OCI-LY7 (cell line): ENCODE measurements at regions not wholly inside any gene's neighbourhood (a gene's known extent, or its start where the extent isn't known, plus 50 kb on each side); places are given as distances from the start of the nearest gene placed in this dataset.

Experiments
- BruUV-seq: library from RNA; stranded (reverse); fragments of 400-500 nt; replicated peaks from 2 replicates; lab custom pipeline; 2021; lab: Mats Ljungman, UMichigan
- CTCF ChIA-PET: fragments of 300-600 bp; sonication (Branson Sonifier 250); formaldehyde crosslinking; loops from one replicate; lab custom pipeline; 2022; ENCODE audit warnings: antibody characterized with exemption; ENCODE audit not compliant: unreplicated experiment; lab: Charles Lee
- POLR2A ChIA-PET: fragments of 300-600 bp; sonication (Branson Sonifier 250); formaldehyde crosslinking; loops from one replicate; lab custom pipeline; 2022; ENCODE audit warnings: antibody characterized with exemption; lab: Charles Lee
- DNase-seq: peaks from one replicate; pipeline ENCODE4 v3.0.0-alpha.2; 2015; ENCODE audit warnings: low spot score
- H2AFZ ChIP-seq: fragments of 200-600 bp; sonication (generic), shearing (Covaris generic); 2 replicates; pipeline ENCODE4 v1.6.1; 2014; ENCODE audit warnings: mild to moderate bottlenecking, antibody characterized with exemption, low read length, moderate library complexity
- H3K27ac ChIP-seq: fragments of 200-600 bp; sonication (generic); 2 replicates; pipeline ENCODE4 v1.5.1; 2014; ENCODE audit warnings: mixed run types, low read depth, mild to moderate bottlenecking, moderate library complexity, low read length, inconsistent platforms; ENCODE audit not compliant: poor library complexity, severe bottlenecking
- H3K36me3 ChIP-seq: fragments of 200-600 bp; sonication (generic); 2 replicates; pipeline ENCODE4 v1.6.1; 2014; ENCODE audit warnings: mild to moderate bottlenecking, antibody characterized with exemption, low read length, moderate library complexity, mixed read lengths; ENCODE audit not compliant: insufficient read depth
- H3K4me1 ChIP-seq: fragments of 200-600 bp; sonication (generic); 2 replicates; pipeline ENCODE4 v1.5.1; 2014; ENCODE audit warnings: mild to moderate bottlenecking, low read length; ENCODE audit not compliant: insufficient read depth, poor library complexity, severe bottlenecking
- H3K4me2 ChIP-seq: fragments of 200-600 bp; sonication (generic); 2 replicates; pipeline ENCODE4 v1.6.1; 2014; ENCODE audit warnings: mild to moderate bottlenecking, low read length
- H3K4me3 ChIP-seq: fragments of 200-600 bp; sonication (generic); 2 replicates; pipeline ENCODE4 v1.5.1; 2014; ENCODE audit warnings: mild to moderate bottlenecking, low read depth, low read length; ENCODE audit not compliant: poor library complexity, severe bottlenecking
- H3K79me2 ChIP-seq: fragments of 200-600 bp; sonication (generic); 2 replicates; pipeline ENCODE4 v1.6.1; 2016; ENCODE audit warnings: low read depth, mild to moderate bottlenecking, low read length, moderate library complexity, mixed read lengths; ENCODE audit not compliant: insufficient read depth
- H3K9me2 ChIP-seq: fragments of 200-600 bp; sonication (generic); 2 replicates; pipeline ENCODE4 v1.6.1; 2016; ENCODE audit warnings: mild to moderate bottlenecking, low read length, mixed read lengths; ENCODE audit not compliant: insufficient read depth
- H3K9me3 ChIP-seq: fragments of 200-600 bp; sonication (generic); 2 replicates; pipeline ENCODE4 v1.6.1; 2014; ENCODE audit warnings: mild to moderate bottlenecking, mixed run types, low read length, mixed read lengths
- H4K20me1 ChIP-seq: fragments of 200-600 bp; sonication (generic); 2 replicates; pipeline ENCODE4 v1.6.1; 2014; ENCODE audit warnings: mild to moderate bottlenecking, antibody characterized with exemption, low read length, moderate library complexity, mixed read lengths; ENCODE audit not compliant: insufficient read depth
- EZH2phosphoT487 ChIP-seq: fragments of 200-600 bp; sonication (generic); IDR thresholded peaks from 2 replicates; pipeline ENCODE4 v1.6.1; 2018; ENCODE audit warnings: low read depth, borderline replicate concordance, mild to moderate bottlenecking, mixed run types, antibody characterized with exemption, low read length, moderate library complexity, mixed read lengths
- intact Hi-C: fragments of 100-400 bp; cut with micrococcal nuclease; formaldehyde crosslinking; loops from one replicate; pipeline ENCODE4 v1.10.0; 2022; ENCODE audit not compliant: unreplicated experiment
- TF ChIP-seq, protein P1 (sequence below): fragments of 200-600 bp; sonication (generic); conservative IDR thresholded peaks from 2 replicates; pipeline ENCODE4 v1.5.1; 2014; ENCODE audit warnings: mild to moderate bottlenecking, antibody characterized with exemption, low read length, moderate library complexity, mixed read lengths

DNA sequence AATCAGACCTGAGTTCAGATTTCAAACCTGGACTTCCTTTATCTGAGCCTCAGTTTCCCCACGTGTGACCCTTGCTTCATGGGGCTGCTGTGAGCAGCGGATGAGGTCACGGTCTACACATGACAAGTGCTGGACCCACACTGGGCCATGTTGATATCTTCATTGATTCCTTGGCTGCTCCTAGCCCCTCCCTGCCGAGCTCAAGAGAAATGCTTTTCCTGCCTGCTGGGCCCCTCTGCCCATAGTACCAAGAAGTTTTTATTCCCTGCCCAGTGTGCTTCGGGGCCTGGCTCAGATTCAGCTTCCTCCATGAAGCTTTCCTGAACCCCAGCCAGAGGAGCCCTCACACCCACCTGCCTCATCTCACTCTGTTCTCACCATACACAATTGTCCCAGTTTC, 181.6 kb downstream of the PTPRU start:
- H3K4me1 ChIP-seq: no peaks in the 10 kb centered on the region
- H3K27ac ChIP-seq: no peak overlapping the region
- ChIA-PET POLR2A (interaction anchor here (0.6 kb wide), 2 partner anchors 7 to 293 kb away, joined by 3 read pairs; no protein-coding TSS in a partner anchor), CTCF (no interaction called here)
- no peak for TF ChIP-seq EZH2phosphoT487
- TF ChIP-seq, protein P1, sequence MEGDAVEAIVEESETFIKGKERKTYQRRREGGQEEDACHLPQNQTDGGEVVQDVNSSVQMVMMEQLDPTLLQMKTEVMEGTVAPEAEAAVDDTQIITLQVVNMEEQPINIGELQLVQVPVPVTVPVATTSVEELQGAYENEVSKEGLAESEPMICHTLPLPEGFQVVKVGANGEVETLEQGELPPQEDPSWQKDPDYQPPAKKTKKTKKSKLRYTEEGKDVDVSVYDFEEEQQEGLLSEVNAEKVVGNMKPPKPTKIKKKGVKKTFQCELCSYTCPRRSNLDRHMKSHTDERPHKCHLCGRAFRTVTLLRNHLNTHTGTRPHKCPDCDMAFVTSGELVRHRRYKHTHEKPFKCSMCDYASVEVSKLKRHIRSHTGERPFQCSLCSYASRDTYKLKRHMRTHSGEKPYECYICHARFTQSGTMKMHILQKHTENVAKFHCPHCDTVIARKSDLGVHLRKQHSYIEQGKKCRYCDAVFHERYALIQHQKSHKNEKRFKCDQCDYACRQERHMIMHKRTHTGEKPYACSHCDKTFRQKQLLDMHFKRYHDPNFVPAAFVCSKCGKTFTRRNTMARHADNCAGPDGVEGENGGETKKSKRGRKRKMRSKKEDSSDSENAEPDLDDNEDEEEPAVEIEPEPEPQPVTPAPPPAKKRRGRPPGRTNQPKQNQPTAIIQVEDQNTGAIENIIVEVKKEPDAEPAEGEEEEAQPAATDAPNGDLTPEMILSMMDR: no peak
- no peaks in the 10 kb centered on the region for H3K36me3 ChIP-seq
- H3K79me2 ChIP-seq: no peaks in the 10 kb centered on the region
- intact Hi-C loops: no loop called here
- BruUV-seq: no TSS peak
- H3K4me3 ChIP-seq: no peak overlapping the region
- no peaks in the 10 kb centered on the region for H3K9me3 ChIP-seq
- no peak for DNase-seq
- H4K20me1 ChIP-seq: no peaks in the 10 kb centered on the region
- H3K4me2 ChIP-seq: no peak overlapping the region
- no peaks in the 10 kb centered on the region for H3K9me2 ChIP-seq
- no peak overlapping the region for H2AFZ ChIP-seq

DNA sequence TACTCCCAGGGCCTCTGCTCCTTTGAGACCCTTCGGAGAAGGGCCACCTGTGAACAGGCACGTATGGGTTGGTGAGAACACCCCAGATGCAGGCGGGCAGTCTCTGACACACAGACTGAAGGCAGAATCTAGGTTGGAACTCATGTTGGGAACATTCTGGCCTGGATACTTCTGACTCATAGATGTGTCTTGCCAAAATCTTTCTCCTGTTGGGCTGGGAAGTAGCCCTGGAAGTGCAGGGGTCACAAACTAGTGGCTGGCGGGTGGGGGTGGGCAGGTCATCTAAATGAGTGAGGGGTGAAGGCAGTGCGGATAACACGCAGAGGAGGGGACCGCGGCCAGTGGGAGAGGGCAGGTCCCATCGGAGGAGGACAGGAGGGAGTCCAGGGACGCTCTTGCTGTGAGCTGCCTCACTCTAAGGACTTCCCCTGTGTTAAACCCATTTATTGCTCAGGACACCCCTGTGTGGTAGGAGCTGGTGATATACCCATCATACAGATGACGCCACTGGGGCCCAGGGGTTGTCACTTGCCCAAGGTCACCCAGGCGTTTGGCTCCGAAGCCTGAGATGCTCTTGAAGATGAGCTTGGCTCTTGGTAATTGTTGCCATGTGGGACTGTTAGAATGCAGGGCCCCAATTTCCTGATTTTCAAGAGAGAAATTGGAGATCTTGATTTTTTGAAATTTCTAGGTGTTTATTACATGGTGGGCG, 181.0 kb downstream of the PTPRU start:
- intact Hi-C loops: no loop called here

More for the DNA sequence above, 181.0 kb downstream of the PTPRU start:
- H2AFZ ChIP-seq: no peak overlapping the region
- H3K9me3 ChIP-seq: no peaks in the 10 kb centered on the region
- CTCF ChIA-PET: no interaction called here
- no peaks in the 10 kb centered on the region for H3K79me2 ChIP-seq
- TF ChIP-seq, protein P1: no peak
- no peak for TF ChIP-seq EZH2phosphoT487
- no peak overlapping the region for H3K4me3 ChIP-seq
- no peaks in the 10 kb centered on the region for H3K9me2 ChIP-seq
- no peaks in the 10 kb centered on the region for H3K36me3 ChIP-seq
- H4K20me1 ChIP-seq: no peaks in the 10 kb centered on the region
- no peak overlapping the region for H3K4me2 ChIP-seq
- H3K27ac ChIP-seq: no peak overlapping the region
- POLR2A ChIA-PET: interaction anchor here (0.6 kb wide), 2 partner anchors 8 to 292 kb away, joined by 3 read pairs; no protein-coding TSS in a partner anchor
- no peak for DNase-seq
- BruUV-seq: no TSS peak
- no peaks in the 10 kb centered on the region for H3K4me1 ChIP-seq
